Suppressor macrophage treated with lipopolysaccharide for 4 hours (primary cell): ENCODE measurements at regions not wholly inside any gene's neighbourhood (a gene's known extent, or its start where the extent isn't known, plus 50 kb on each side); places are given as distances from the start of the nearest gene placed in this dataset.

ENCODE experiments used
- DNase-seq: peaks from one replicate; pipeline ENCODE4 v3.0.0-alpha.2; 2020

DNA sequence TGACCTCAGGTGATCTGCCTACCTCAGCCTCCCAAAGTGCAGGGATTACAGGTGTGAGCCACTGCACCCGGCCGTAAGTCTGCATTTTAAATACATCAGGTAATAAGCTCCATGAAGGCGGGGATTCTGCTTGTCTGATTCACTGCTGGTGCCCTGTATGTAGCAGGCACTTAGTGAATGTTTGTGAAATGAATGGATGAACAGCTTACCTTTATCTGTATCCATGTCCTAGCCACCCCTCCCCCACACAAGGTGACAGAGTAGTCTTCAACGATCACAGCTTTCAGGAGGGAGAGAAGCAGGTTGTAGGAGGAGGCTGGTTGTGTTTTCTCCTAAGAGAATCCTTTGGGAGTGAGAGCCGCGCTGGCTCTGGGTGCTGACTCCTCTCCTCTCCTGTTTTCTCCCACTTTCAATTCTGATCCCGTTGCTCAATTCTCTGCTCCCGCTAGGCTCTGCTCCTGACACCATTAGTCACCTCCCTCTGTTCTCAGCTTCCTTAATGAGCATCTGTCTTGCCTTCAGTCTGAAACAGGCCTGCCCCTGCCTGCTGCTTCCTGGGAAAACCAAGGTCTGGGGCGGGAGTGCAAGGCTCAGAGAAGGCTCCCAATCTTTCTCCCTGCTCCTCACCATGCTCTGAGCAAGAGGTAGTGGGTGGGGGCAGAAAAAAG is 88.8 kb upstream of the CTNNA1 start:
- DNase-seq, result peak; percentile 68

DNA sequence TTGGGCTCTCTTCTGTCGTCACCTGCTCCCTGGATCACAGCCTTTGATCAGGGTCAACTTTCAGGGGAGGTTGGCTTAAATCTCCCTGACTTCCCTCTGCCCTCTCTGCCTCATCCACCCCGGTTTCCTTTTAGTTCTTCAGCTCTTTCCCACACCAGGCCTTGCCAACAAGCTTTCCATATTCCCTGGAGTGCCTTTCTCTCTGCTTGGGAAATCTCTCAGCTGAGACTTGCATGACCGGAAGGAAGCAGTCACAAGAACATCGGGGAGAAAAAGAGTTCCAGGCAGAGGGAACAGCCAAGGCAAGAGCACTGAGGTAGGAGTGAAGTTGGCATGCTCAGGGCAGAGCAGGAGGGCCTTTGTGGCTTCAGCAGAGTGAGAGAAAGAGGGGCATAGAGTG is 88.4 kb upstream of the HSPA9 start:
- DNase-seq, result no peak

- DNase-seq, result peak; percentile 69
Measured at GRCh38 chr5:138663009-138663408, 87.8 kb upstream of the HSPA9 start.

- peak; percentile 32 for DNase-seq
Measured at GRCh38 chr5:138662599-138662998, 87.4 kb upstream of the HSPA9 start.

DNA sequence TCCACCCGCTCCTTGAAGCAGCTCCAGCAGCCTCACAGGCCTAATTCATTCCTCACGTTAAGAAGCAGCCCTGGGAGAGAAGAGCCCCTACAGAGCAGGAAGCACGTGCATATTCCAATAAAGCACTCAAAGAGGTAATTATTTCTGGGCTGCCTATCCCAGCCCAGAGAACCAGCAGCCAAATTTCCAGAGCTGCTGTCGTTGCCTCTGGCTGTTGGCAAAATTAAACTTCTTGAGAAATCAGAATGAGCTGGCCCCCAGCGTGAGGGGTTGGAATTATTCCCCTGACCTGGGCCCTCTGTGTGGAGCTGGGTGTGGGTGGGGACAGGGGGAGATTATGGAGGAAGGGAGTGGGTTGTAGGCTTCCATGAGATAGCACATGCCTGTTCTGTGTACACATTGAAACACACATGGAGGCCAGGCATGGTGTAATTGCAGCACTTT is 86.8 kb upstream of the HSPA9 start:
- DNase-seq, result no peak

DNA sequence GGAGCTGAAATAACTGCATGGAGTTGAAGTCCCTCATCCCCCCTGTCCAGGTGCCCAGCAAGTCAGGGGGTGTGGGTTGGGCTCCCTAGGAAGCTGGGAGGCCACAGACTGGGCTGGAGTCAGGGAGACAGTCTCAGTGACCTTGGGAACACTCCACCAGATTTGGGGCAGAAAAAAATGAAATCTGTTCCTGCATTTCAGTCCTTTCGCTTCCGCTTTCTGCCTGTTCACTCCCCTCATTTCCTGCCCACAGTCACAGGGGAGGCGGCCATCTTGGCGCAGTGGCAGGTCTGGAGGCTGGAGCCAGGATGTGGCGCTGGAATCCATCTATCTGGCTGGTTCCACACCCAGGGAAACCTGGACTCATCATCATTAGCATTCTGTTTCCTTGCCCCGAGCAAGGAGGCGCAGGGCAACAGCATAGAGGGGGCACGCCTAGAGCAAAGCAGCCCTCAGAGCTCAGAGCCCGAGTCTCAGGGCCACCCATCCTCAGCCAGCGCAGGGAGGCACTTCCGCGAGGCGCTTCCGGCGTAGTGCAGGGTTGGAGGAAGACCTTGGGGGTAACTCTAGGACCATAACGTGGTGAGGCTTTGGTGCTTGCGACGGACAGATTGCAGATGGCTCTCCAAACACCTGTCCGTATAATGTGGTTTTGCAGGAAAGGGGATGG is 86.2 kb upstream of the HSPA9 start:
- peak; percentile 59 for DNase-seq

DNA sequence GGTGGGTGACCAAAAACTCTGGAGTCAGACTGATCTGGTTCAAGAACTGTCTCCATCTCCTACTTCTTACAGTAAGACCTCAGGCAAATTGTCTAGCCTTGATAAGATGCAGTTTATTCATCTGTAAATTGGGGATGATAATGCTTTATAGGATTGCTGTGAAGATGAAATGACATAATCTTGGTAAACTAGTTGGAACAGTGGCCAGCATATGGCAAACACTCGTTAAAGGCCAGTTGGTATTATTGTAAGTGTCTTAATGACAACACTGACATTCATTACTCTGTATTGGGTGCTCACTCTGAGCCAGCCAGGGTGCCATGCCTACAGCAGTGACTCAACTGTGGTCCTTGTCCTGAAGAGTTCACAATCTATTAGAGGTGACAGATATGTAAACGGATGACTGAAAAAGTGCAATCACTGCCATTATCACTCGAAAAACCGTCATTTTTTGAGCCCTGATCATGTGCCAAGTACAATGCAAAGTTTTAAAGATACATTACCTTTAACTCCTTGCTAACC is 84.9 kb upstream of the HSPA9 start:
- DNase-seq, result no peak

DNA sequence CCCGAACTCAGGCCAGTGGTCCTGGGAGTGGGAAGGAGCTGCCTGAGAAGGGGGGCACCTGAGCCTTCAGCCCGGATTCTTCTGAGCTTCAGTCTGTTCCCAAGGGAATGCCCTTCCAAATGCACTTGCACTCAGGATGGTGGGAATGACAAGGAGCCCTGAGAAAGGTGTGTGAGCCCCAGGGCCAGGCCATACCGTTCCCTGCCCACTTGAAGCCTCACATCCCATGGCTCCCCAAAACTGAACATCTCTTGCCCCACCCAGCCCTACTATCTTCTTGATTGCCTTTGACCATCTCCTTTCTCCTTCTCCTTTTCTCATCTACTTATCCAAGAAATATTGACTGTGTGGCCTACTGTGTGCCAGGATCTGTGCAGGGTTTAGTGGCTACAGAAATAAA is 84.4 kb upstream of the HSPA9 start:
- DNase-seq, result no peak

DNA sequence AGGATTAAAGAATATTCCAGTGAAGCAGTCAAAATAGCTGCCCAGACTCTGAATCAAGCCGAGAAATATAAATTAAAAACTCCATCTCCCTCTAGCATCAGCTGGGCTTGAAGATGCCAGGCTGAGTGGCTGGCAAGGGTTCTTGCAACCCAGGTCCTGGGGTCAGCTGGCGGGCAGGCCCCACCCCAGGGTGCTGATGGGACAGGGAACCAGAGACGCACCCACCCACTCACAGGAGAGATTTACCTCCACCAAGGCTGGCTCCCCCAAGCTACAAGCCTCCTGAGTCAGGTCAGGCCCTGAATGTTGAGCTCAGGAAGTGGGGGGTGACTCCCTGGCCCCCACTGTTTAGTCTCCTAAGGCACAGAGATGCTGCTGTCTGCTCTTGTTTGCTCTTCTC is 83.9 kb upstream of the HSPA9 start:
- no peak for DNase-seq

DNA sequence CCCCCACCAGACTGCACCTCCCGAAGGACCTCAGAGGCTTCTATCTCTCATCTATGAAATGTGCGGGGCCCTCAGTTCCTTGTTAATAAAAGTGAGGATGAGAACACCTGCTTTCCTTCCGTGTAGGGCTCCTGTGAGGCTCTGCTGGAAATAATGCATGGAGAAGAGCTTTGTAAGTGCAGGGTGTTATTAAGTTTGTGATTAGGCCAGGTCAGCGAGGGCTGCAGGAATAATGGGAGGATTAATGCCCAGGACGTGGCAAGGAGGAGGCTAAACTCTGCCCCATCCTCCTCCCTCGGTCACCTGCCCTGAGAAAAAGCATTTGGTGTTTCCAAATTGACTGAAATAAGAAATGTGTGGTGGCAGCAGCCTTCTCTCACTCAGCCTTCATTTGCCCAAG is 83.5 kb upstream of the HSPA9 start:
- no peak for DNase-seq

DNA sequence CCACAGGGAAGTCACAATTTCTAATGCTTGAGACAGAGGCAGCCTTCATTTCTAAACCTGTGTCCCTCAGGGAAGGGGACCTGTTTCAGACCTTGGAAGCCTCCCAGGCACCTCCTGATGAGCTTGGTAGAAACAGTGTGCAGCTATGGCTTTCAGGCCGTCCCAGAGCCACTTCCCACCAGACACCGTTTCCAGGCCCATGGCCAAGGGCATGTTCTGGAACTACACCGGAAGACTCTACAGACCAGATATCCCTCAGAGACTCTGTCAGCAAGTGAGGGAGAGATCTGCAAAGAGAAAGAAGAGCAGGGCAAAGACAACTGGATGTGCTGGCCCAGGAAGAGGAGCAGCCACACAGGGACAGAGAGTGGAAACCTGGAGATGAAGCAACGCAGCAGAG is 82.2 kb upstream of the HSPA9 start:
- DNase-seq, result no peak

- DNase-seq, result no peak
Measured at GRCh38 chr5:138656916-138657315, 81.7 kb upstream of the HSPA9 start.

DNA sequence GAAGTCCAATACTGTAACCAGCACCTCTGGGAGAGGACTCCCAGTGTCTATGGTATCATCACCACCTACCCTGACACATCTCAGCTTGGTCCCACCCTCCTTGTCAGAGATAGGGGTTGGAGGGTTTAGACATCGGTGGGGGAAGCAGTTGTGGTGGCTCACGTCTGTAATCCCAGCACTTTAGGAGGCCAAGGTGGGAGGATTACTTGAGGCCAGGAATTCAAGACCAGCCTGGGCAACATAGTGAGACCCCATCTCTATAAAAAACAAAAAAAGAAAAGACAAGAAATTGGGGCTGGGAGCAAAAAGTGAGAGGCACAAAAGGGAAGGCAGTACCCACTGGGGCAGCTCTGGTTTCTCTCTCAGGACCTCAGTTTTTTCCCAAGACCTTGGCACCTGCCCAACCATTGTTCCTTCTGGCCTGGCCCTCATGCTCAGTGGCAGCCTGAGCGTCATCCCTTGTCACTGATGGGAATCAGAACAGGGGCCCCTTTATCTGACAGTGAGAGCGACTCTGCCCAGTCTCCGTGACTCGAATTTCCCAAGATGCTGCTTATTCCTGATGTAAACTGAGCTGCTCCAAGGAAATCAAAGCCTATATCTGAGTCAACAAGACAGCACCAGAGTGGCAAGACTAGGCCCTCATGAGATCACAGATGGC is 80.5 kb upstream of the HSPA9 start:
- no peak for DNase-seq

DNA sequence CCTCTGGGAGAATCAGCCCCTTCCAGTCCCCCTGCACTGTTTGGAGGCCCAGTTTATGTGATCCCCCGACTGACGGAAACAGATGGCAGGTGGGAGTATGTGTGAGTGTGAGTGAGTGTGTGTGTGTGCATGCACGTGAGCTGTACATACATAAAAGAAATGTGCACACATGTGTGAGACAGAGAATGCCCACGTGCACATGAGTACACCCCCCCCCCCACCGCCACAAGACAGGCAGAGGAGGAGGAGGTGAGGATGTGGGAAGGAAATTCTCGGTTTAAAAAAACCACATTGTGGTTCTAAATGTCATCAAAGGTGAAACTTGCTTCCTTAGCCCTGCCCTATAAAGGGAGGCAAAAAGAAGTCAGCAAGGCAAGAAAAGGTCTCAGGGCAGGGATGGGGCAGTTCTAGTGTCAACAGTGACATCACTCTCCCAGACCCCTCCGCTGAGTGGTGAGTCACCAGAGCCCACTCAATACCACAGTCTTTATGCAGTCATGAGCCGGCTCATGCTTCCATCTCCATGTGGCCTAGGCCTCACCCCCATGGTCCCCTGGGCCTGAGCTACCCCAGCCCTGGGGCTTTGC is 79.2 kb upstream of the HSPA9 start:
- peak; percentile 53 for DNase-seq

GRCh38 chr5:138653502-138653901 is 78.3 kb upstream of the HSPA9 start:
- no peak for DNase-seq

DNA sequence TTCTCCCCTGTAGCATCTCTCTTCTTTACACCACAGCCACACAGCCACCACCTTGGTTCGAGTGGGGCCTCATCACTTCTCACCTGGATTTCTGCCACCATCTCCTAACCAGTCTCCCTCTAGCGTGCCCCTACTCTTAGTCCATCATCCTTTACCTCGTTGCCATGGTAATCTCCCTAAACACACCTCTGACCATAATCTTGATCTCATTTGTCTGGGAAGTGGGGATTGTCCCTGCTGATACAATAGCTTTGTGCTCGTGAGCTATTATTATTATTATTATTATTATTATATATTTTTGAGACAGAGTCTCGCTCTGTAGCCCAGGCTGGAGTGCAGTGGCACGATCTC is 76.5 kb upstream of the HSPA9 start:
- DNase-seq, result no peak

DNA sequence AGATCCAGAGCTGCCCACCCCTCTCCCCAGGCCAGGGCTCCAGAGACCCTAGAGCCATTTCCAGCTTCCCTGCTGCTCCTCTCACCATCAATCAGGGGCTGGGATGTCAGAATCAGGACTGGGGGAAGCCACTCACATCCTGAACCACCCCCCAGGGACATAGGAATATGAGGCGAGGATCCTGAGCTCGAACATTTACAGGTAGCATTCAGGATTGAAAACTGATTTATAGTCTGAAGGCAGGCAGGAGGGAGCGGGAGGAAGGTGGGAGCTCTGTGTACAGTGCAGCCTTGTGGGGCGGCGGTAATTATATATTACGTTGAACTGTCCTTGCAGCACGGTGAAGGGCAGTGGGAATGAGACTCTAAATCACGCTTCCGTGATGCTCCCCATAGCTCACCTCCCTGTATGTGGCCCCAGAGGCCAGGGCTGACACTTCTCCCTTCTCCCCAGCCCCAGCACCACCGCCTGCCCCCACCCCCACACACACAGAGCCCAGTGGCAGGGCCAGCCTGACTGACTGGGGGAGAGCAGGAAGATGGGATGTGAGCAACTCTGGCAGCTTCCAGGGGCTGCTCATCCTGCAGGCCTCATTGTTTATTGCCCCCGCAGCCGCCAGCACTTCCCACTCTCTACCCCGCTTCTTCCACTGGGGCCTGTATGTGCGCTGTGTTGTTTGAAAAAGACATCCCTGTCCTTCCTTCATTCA is 76.0 kb upstream of the HSPA9 start:
- no peak for DNase-seq

- DNase-seq, result no peak
Measured at GRCh38 chr5:138650196-138650595, 75.0 kb upstream of the HSPA9 start.

DNA sequence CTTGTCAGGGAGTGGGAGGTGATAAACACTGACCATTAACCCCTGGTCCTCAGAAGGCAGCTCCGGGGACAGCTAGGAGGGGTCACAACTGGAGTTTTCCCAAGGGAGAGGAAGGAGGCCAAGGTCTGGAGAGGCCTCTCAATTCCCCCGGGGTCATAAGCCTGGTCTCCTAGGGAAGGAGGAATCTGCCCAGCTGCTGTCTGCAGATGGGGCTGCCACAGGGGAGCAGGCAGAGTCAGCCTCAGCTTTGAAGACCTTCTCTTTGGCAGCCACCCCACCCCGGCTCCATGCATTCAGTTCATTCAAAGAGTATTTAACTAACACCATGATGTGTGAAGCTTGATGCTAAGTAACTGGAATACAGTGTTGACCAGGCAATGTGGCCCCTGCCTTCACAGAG is 74.6 kb upstream of the HSPA9 start:
- DNase-seq, result no peak

- no peak for DNase-seq
Measured at GRCh38 chr5:138649316-138649720, 74.1 kb upstream of the HSPA9 start.

- DNase-seq, result no peak
Measured at GRCh38 chr5:138648841-138649240, 73.6 kb upstream of the HSPA9 start.

DNA sequence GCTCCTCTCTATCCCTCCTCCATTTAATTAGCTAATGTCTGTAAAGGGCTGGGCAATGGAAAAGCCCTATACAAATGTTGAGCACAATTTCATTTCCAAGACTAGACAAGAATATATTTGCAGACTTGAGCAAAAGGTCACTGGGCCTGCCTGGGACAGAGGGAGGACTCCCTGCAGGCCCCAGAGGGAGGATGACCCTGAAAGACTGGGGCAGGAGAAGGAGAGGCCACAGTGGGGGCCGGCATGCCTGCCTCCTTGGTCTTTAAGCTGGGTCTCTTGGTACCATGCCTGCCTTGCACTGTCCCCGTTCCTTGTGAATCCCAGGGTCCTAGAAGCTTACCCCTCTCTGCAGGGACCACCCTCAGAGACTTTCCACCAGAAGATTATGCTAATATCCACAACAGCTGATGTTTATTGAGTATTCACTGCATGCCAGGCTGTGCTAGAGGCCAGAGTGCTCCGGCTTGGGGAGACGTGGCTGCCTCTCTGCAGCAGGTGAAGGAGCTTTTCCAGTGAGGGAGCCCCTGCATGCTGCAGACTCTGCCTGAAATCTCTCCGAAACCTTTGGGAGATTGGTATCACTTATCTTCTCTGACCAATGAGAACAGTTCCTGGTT is 72.7 kb upstream of the HSPA9 start:
- no peak for DNase-seq
